H54 (cell line): ENCODE measurements at regions not wholly inside any gene's neighbourhood (a gene's known extent, or its start where the extent isn't known, plus 50 kb on each side); places are given as distances from the start of the nearest gene placed in this dataset.
"Not testable (repeated sequence)": the region's sequence is repeated elsewhere in the genome, so short reads cannot be mapped to it uniquely, and the experiment has no call there.

Experiments
- DNase-seq: peaks from one replicate; pipeline ENCODE4 v3.0.0; 2011; ENCODE audit warnings: low spot score, mixed read lengths; ENCODE audit not compliant: insufficient read length
- FAIRE-seq: peaks from 3 replicates; lab custom pipeline; 2011; peaks lifted over from hg19 to GRCh38; lab: Jason Lieb, UNC
- POLR2A ChIP-seq: IDR thresholded peaks from 2 replicates; pipeline ENCODE4 v1.6.1; 2011; ENCODE audit warnings: low read depth, mild to moderate bottlenecking, low read length

DNA sequence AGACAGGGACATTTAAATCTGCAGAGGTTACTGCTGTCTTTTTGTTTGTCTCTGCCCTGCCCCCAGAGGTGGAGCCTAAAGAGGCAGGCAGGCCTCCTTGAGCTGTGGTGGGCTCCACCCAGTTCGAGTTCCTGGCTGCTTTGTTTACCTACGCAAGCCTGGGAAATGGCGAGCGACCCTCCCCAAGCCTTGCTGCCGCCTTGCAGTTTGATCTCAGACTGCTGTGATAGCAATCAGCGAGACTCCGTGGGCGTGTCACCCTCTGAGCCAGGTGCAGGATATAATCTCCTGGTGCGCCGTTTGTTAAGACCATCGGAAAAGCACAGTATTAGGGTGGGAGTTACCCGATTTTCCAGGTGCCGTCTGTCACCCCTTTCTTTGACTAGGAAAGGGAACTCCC, 93.3 kb downstream of the ANKRD30BL start:
- not testable (repeated sequence) for DNase-seq, FAIRE-seq

DNA sequence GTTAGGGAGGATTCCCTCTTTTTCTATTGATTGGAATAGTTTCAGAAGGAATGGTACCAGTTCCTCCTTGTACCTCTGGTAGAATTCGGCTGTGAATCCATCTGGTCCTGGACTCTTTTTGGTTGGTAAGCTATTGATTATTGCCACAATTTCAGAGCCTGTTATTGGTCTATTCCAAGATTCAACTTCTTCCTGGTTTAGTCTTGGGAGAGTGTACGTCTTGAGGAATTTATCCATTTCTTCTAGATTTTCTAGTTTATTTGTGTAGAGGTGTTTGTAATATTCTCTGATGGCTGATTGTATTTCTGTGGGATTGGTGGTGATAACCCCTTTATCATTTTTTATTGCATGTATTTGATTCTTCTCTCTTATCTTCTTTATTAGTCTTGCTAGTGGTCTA, 96.4 kb downstream of the ANKRD30BL start:
- not testable (repeated sequence) for FAIRE-seq, DNase-seq

DNA sequence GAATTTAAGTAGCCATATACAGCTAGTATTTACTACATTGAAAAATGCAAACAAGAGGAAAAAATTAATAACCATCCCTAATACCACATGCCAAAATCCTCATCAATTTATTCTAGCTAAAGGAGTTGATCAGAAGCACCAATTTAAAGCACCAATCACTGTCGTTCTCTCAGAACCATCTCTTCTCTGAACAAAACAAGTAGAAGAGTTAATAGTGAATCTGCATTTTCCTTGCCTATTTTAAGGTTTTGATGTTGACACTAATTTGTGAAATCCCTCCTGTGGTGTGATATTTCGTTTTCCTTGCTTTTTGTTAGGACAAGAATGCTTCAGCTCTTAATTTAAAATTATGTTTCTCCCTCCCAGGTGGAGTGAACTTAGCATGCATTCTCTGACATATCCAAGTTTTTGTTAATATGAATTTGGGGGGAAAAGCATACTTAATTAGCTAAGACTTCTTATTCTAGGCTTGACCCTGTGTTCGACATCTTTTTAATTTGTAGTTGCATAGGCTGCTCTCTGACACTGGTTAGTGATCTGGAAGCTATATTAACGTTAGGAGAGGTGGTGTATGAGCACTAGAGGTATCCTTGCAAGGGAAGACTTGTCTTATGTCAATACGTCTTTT, 122.0 kb downstream of the ANKRD30BL start:
- DNase-seq, FAIRE-seq: not testable (repeated sequence)

DNA sequence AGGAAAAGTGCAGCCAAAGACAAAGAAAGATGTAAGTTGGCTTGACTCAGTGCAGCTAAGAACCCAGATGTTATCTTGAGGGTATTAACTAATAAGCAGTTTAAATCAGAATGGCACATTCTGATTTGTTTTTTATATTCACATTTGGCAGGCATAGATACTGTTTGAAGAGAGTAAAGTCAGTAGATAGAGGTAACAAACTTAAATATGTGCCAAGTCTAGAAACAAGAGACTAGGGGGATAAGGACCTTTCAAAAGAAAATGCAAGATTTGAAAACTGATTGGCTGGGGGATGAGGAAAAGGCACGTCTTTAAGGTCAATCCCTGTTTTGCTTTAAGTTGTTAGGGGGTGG, 122.9 kb downstream of the ANKRD30BL start:
- FAIRE-seq, DNase-seq: not testable (repeated sequence)

DNA sequence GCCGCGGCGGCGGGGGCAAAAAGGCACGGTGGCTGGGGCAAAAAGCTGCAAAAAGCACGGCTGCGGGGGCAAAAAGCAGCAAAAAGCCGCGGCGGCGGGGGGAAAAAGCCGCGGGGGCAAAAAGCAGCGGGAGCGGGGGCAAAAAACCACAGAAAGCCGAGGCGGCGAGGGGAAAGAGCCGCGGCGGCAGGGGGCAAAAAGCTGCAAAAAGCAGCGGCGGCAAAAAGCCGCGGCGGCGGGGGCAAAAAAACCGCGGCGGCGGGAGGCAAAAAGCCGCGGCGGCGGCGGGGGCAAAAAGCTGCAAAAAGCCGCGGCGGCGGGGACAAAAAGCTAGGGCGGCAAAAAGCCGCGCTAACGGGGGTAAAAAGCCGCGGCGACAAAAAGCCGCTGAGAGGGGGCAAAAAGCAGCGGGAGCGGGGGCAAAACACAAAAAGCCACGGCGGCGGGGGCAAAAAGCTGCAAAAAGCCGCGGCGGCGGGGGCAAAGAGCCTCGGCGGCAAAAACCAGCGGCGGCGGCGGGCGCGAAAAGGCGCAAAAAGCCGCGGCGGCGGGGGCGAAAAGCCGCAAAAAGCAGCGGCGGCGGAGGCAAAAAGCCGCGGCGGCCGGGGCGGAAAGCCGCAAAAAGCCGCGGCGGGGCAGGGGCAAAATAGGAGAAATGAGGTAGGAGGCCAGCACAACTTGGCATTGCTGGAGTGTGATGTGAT, 123.4 kb downstream of the ANKRD30BL start:
- DNase-seq (no peak), FAIRE-seq (no peak)
- TF ChIP-seq POLR2A: no peak

DNA sequence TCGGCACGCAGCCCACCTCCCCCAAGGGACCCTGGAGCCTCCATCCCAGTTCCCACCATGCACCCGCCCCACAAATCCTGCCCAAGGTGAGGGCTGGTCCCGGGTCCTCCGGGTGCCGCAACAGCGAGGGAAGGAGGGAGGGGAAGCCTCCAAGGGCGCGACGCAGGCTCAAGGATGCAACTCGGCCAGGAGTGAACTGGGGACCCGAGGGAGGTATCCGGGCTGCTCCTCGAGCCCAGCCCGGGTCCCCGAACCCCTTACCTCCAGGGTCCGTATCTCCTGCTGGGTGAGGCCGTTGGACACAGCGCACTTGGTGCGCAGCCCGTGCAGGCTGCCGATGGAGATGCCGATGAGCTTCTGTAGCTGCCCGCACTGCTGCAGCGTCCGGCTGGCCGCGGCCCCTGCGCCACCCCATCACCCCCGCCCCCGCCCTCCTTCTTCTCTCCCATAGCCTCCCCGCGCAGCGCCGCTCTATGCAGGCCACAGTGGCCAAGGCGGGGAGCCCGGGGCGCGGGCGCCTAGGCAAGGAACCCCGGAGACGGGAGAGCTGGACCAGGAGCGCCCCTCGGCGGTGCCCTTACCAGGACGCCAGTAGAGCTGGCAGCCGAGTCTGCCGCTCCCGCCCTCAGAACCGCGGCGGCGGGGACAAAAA, 124.1 kb downstream of the ANKRD30BL start:
- DNase-seq (no peak), FAIRE-seq (no peak)
- TF ChIP-seq POLR2A: no peak

DNA sequence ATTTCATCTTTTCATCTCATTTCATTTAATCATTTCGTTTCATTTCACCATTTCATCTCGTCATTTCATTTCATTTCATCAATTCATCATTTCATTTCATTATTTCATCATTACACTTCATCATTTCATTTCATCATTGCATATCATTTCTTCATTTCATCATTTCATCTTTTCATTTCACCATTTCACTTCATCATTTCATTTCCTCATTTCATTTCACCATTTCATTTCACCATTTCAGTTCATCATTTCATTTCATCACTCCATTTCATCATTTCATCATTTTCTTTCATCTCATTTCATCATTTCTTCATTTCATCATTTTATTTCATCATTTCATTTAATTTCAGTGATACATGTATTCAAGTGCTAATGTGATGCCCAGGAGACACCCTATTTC, 127.1 kb downstream of the ANKRD30BL start:
- DNase-seq (no peak), FAIRE-seq (no peak)
- no peak for TF ChIP-seq POLR2A

DNA sequence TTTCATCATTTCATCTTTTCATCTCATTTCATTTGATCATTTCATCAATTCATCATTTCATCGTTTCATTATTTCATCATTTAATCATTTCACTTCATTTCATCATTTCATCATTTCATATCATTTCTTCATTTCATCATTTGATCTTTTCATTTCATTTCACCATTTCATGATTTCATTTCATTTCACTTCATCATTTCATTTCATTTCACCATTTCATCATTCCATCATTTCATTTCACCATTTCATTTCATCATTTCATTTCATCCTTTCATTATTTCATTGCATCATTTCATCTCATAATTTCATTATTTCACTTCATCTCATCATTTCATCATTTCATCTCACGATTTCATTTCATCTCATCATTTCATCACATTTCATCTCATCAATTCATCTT, 127.8 kb downstream of the ANKRD30BL start:
- DNase-seq (no peak), FAIRE-seq (no peak)
- TF ChIP-seq POLR2A: no peak

DNA sequence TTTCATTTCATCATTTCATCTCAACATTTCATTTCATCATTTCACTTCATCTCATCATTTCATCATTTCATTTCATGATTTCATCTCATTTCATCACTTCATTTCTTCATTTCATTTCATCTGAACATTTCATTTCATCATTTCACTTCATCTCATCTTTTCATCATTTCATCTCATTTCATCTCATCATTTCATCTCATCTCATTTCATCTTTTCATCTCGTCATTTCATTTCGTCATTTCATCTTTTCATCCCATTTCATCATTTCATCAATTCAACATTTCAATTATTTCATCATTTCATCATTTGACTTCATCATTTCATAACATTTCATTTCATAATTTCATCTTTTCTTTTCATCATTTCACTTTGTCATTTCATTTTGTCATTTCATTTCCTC, 128.4 kb downstream of the ANKRD30BL start:
- DNase-seq: no peak
- TF ChIP-seq POLR2A: no peak

DNA sequence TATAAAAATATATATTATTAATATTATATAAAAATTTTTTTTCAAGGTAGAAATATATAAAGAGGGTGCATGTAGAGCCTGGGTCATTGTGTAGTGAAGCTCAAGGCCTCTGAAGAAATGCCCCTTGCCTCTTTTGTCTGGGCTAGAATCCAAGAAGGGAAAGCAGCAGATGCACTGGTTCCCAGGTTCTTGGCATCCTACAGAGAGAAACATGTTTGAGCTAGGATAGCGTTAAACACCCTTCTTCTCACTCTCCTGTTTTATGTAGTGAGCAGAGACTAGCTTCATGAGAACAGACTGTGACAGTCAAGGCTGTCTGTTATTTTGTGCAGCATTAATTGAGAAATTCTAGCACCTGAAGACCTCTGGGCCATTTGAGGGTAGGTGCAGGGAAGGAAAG, 149.7 kb downstream of the ANKRD30BL start:
- peak; percentile 33 for FAIRE-seq

More for the DNA sequence above, 128.4 kb downstream of the ANKRD30BL start:
- FAIRE-seq: no peak

DNA sequence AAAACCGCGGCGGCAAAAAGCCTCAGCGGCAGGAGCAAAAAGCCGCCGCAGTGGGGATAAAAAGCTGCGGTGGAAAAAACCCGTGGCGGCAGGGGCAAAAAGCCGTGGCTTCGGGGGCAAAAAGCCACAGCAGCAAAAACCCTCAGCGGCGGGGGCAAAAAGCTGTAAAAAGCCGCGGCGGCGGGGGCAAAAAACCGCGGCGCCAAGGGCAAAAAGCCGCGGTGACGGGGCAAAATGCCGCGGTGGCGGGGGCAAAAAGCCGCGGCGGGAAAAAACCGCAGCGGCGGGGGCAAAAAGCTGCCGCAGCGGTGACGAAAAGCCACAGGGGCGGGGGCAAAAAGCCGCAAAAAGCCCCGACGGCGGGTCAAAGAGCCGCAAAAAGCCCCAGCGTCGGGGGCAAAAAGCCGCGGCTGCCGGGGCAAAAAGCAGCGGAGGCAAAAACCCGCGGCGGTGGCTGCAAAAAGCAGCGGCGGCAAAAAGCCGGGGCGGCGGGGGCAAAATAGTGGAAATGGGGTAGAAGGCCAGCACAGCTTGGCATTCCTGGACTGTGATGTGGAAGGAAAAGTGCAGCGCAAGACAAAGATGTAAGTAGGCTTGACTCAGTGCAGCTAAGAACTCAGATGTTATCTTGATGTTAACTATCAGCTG, 151.8 kb downstream of the ANKRD30BL start:
- no peak for TF ChIP-seq POLR2A
- no peak for DNase-seq
- peak; percentile 11 for FAIRE-seq

More for the DNA sequence above, 149.7 kb downstream of the ANKRD30BL start:
- not testable (repeated sequence) for DNase-seq

DNA sequence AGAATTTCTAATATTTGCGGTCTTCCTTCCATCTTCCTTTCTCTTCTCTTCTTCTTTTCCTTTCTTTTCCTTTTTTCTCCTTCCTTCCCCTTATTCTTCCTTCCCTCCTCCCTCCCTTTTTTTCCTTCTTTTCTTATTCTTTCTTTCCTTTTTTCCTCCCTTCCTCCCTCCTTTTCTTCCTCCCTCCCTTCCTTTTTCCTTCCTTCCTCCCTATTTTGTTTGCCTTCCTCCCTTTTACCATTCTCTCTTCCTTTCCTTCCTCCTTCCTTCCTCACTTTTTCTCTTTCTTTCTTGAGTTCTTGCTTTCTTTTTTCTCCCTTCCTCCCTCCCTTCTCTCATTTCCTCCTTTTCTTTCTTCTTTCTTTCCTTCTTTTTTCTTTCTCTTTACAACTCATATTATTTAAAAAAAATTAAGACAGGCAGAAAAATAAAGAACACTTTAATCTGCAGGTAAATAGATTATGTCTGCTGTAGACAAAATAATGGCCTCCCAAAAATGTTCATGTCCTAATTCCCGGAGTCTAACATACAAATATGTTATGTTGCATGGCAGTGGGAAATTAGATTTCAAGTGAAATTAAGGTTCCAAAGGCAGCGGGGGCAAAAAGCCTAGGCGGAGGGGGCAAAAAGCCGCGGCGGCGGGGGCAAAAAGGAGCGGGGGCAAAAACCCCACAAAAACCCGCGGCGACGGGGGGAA, 152.4 kb downstream of the ANKRD30BL start:
- FAIRE-seq (no peak), DNase-seq (no peak)
- no peak for TF ChIP-seq POLR2A

DNA sequence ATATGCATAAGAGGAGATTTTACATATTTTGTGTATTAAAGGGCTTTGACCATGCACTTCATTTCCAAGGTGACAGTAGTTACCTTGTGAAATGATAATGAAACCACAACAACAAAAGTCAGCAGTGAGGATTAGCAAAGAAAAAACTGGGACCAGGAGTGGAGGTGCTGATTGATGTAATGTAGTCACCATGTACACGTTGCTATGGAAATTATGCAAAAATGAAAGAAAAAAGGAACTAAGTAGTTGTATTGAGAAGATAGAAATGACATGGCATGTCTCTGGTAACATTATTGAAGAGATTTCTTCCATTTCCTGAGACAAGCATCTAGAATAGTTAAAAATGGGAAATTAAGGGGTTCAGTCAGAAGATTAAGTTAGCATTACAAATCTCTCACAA, 171.0 kb downstream of the ANKRD30BL start:
- not testable (repeated sequence) for FAIRE-seq, DNase-seq

DNA sequence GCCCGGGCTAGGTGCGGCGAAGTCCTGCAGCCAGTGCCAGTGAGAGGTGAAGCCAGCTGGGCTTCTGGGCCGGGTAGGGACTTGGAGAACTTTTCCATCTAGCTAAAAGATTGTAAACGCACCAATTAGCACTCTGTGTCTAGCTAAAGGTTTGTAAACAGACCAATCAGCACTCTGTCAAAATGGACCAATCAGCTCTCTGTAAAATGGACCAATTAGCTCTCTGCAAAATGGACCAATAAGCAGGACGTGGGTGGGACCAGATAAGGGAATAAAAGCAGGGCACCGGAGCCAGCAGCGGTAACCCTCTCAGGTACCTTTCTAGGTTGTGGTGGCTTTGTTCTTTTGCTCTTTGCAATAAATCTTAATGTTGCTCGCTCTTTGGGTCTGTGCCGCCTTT, 195.1 kb downstream of the ANKRD30BL start:
- FAIRE-seq, DNase-seq: not testable (repeated sequence)
